Breast epithelium (tissue), 4 donors: ENCODE measurements at regions not wholly inside any gene's neighbourhood (a gene's known extent, or its start where the extent isn't known, plus 50 kb on each side); places are given as distances from the start of the nearest gene placed in this dataset.

Experiments
- DNase-seq, 2 donors: peaks; one replicate each; pipeline ENCODE4 v3.0.0-alpha.2; 2019; ENCODE audit warnings: low spot score in 2 of 2
- H3K27ac ChIP-seq, 2 donors: fragments of 200-600 bp; sonication (generic) in 1 of 2; one replicate each; pipeline ENCODE4 v1.5.1; 2016 to 2019; ENCODE audit warnings: mild to moderate bottlenecking in 1 of 2
- H3K27me3 ChIP-seq, 2 donors: fragments of 200-600 bp; sonication (generic) in 1 of 2; one replicate each; pipeline versions ENCODE4 v1.5.1 to v1.6.0; 2017 to 2019; ENCODE audit warnings: control low read depth in 1 of 2, mild to moderate bottlenecking in 1 of 2
- H3K36me3 ChIP-seq: fragments of 200-600 bp; one replicate; pipeline ENCODE4 v1.5.1; 2019
- H3K4me1 ChIP-seq, 2 donors: fragments of 200-600 bp; sonication (generic); one replicate each; pipeline ENCODE4 v1.5.1; 2016 to 2019; ENCODE audit warnings: control low read depth in 1 of 2
- H3K4me3 ChIP-seq, 3 donors: fragments of 200-600 bp; sonication (generic); 1 replicate in 2 of 3; 2 replicates in 1 of 3; pipeline ENCODE4 v1.5.1; 2016 to 2019; ENCODE audit warnings: mild to moderate bottlenecking in 3 of 3, moderate library complexity in 2 of 3
- H3K9me3 ChIP-seq, 2 donors: fragments of 200-600 bp; sonication (generic) in 1 of 2; one replicate each; pipeline ENCODE4 v1.5.1; 2016 to 2019; ENCODE audit warnings: control low read depth in 1 of 2
- POLR2A ChIP-seq: fragments of 450-650 bp; IDR thresholded peaks from one replicate; pipeline ENCODE4 v1.6.1; 2016; ENCODE audit warnings: antibody characterized with exemption, mild to moderate bottlenecking, moderate library complexity
- POLR2AphosphoS5 ChIP-seq, 3 donors: sonication (generic); formaldehyde crosslinking; IDR thresholded peaks; one replicate each; pipeline ENCODE4 v1.6.1; 2017; ENCODE audit warnings: antibody characterized with exemption in 3 of 3
- intact Hi-C: fragments of 100-400 bp; cut with DNase I; formaldehyde crosslinking; loops from one replicate; pipeline ENCODE4 v1.15.1; 2023; ENCODE audit warnings: low total_unique reads
- TF ChIP-seq, protein P1 (sequence below), 3 donors: fragments of 450-650 bp; IDR thresholded peaks; one replicate each; pipeline ENCODE4 v1.5.1; 2016 to 2017; ENCODE audit warnings: antibody characterized with exemption in 3 of 3, mild to moderate bottlenecking in 3 of 3, moderate library complexity in 3 of 3

DNA sequence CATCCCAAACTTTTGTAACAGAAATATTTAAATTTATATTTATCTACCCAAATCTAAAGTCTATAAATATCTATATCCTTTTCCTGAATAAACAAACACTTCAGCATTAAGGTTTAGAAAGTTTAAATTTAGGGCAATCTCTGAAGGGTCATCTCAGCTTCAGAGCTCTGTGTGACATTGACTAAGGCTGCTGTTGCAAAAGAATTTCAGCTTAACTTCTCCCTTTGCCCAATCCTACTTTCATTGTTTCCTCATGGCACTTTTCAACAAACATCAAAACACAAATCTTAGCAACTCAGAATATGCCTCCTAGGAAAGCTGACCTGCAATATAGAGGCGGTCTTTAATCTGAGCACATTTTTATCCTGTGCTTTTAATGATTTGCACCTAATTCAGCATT is 79.7 kb upstream of the BANK1 start:
- intact Hi-C loops: no loop called here
- Histone ChIP-seq H3K9me3 (peaks cover 0 to 17% of the 10 kb centered on the region in 2 donors), H3K4me1 (no peaks in the 10 kb centered on the region), H3K36me3 (no peaks in the 10 kb centered on the region), H3K27me3 (no peaks in the 10 kb centered on the region), H3K27ac (no peak overlapping the region), H3K4me3 (no peak overlapping the region)
- TF ChIP-seq POLR2AphosphoS5 (IDR thresholded peaks at IDR 0.05) (no peak), POLR2A (no peak)
- TF ChIP-seq, protein P1, sequence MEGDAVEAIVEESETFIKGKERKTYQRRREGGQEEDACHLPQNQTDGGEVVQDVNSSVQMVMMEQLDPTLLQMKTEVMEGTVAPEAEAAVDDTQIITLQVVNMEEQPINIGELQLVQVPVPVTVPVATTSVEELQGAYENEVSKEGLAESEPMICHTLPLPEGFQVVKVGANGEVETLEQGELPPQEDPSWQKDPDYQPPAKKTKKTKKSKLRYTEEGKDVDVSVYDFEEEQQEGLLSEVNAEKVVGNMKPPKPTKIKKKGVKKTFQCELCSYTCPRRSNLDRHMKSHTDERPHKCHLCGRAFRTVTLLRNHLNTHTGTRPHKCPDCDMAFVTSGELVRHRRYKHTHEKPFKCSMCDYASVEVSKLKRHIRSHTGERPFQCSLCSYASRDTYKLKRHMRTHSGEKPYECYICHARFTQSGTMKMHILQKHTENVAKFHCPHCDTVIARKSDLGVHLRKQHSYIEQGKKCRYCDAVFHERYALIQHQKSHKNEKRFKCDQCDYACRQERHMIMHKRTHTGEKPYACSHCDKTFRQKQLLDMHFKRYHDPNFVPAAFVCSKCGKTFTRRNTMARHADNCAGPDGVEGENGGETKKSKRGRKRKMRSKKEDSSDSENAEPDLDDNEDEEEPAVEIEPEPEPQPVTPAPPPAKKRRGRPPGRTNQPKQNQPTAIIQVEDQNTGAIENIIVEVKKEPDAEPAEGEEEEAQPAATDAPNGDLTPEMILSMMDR (IDR thresholded peaks at IDR 0.05): no peak
- DNase-seq: no peak

- TF ChIP-seq, protein P1 (IDR thresholded peaks at IDR 0.05): no peak
- TF ChIP-seq POLR2A: no peak
- TF ChIP-seq POLR2AphosphoS5 (IDR thresholded peaks at IDR 0.05): no peak
- H3K36me3 ChIP-seq: no peaks in the 10 kb centered on the region
- H3K4me1 ChIP-seq: no peaks in the 10 kb centered on the region
- DNase-seq: no peak
- H3K4me3 ChIP-seq: no peak overlapping the region
- H3K9me3 ChIP-seq: peaks cover 0 to 10% of the 10 kb centered on the region in 2 donors
- intact Hi-C loops: no loop called here
- no peak overlapping the region for H3K27ac ChIP-seq
- H3K27me3 ChIP-seq: no peaks in the 10 kb centered on the region
These were observed 82.1 kb upstream of the BANK1 start for GRCh38 chr4:101708293-101709039.

- DNase-seq: no peak
- TF ChIP-seq POLR2A (no peak), POLR2AphosphoS5 (IDR thresholded peaks at IDR 0.05) (no peak)
- TF ChIP-seq, protein P1 (IDR thresholded peaks at IDR 0.05): no peak
- no peaks in the 10 kb centered on the region for H3K4me1 ChIP-seq
- no peaks in the 10 kb centered on the region for H3K27me3 ChIP-seq
- intact Hi-C loops: no loop called here
- H3K27ac ChIP-seq: no peak overlapping the region
- peaks cover 0 to 10% of the 10 kb centered on the region in 2 donors for H3K9me3 ChIP-seq
- H3K4me3 ChIP-seq: no peak overlapping the region
- H3K36me3 ChIP-seq: no peaks in the 10 kb centered on the region
These were observed 82.9 kb upstream of the BANK1 start for GRCh38 chr4:101707596-101707995.

GRCh38 chr4:101706535-101707057 is 83.9 kb upstream of the BANK1 start:
- no peaks in the 10 kb centered on the region for H3K4me1 ChIP-seq
- no peak overlapping the region for H3K27ac ChIP-seq
- no peaks in the 10 kb centered on the region for H3K27me3 ChIP-seq
- H3K9me3 ChIP-seq: peaks cover 0 to 10% of the 10 kb centered on the region in 2 donors
- intact Hi-C loops: no loop called here
- no peak overlapping the region for H3K4me3 ChIP-seq
- no peaks in the 10 kb centered on the region for H3K36me3 ChIP-seq
- no peak for DNase-seq
- TF ChIP-seq POLR2A (no peak), POLR2AphosphoS5 (IDR thresholded peaks at IDR 0.05) (no peak)
- TF ChIP-seq, protein P1 (IDR thresholded peaks at IDR 0.05): no peak

DNA sequence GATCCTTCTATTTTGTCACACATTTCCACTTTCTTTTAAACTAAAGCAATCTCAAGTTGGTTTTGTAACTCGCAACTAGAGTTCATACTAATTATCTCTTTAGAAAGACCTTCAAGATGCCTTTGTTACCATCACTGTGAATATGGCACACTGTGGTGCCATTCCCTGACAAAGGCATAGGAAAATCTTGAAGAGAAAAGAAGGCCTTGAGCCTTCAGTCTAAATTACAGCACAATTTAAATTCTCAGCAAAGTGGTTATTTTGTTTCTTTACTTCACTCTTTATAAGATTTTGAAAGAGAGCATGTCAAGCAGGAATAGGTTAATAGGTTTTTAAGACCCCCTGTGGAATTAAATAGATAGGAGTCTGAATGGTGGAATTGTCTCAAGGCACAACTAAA is 89.0 kb upstream of the BANK1 start:
- H3K27ac ChIP-seq: no peak overlapping the region
- peaks cover 0 to 7% of the 10 kb centered on the region in 2 donors for H3K9me3 ChIP-seq
- no peaks in the 10 kb centered on the region for H3K27me3 ChIP-seq
- H3K36me3 ChIP-seq: no peaks in the 10 kb centered on the region
- H3K4me1 ChIP-seq: no peaks in the 10 kb centered on the region
- no peak for TF ChIP-seq POLR2A
- TF ChIP-seq POLR2AphosphoS5 (IDR thresholded peaks at IDR 0.05): no peak
- TF ChIP-seq, protein P1 (IDR thresholded peaks at IDR 0.05): no peak
- DNase-seq: no peak
- no peak overlapping the region for H3K4me3 ChIP-seq
- intact Hi-C loops: loop anchor here (5.0 kb wide), 1 partner anchor 609 kb away; no protein-coding TSS in a partner anchor
